OCI-LY1 (cell line): ENCODE measurements at regions not wholly inside any gene's neighbourhood (a gene's known extent, or its start where the extent isn't known, plus 50 kb on each side); places are given as distances from the start of the nearest gene placed in this dataset.

Experiments used
- CTCF ChIP-seq: fragments of 200-600 bp; sonication (generic), shearing (Covaris generic); IDR thresholded peaks from 2 replicates; pipeline ENCODE4 v1.5.1; 2017; ENCODE audit warnings: mild to moderate bottlenecking, antibody characterized with exemption, low read length, moderate library complexity, mixed read lengths
- EZH2 ChIP-seq: fragments of 200-600 bp; sonication (generic), shearing (Covaris generic); IDR thresholded peaks from 2 replicates; pipeline ENCODE4 v1.8.0; 2017; ENCODE audit warnings: borderline replicate concordance, mixed run types, mild to moderate bottlenecking, antibody characterized with exemption, low read length, moderate library complexity, mixed read lengths

GRCh38 chr4:11518754-11519153, 90.1 kb upstream of the HS3ST1 start:
- TF ChIP-seq CTCF = no peak
- TF ChIP-seq EZH2 = no peak
